ES-I3 (cell line): ENCODE measurements at regions not wholly inside any gene's neighbourhood (a gene's known extent, or its start where the extent isn't known, plus 50 kb on each side); places are given as distances from the start of the nearest gene placed in this dataset.

Experiments used
- H3K36me3 ChIP-seq: 2 replicates; pipeline ENCODE4 v1.6.1; 2013; ENCODE audit warnings: mild to moderate bottlenecking, low read length, control low read depth, moderate library complexity; ENCODE audit not compliant: insufficient read depth
- H3K4me1 ChIP-seq: 2 replicates; pipeline ENCODE4 v1.6.1; 2013; ENCODE audit warnings: mild to moderate bottlenecking, control low read depth, low read length; ENCODE audit not compliant: insufficient read depth
- H3K9ac ChIP-seq: 2 replicates; pipeline ENCODE4 v1.6.1; 2013; ENCODE audit warnings: low read depth, mild to moderate bottlenecking, low read length, moderate library complexity
- H3K9me3 ChIP-seq: 2 replicates; pipeline ENCODE4 v1.6.1; 2013; ENCODE audit warnings: mild to moderate bottlenecking, low read length, moderate library complexity; ENCODE audit not compliant: control insufficient read depth, insufficient read depth

DNA sequence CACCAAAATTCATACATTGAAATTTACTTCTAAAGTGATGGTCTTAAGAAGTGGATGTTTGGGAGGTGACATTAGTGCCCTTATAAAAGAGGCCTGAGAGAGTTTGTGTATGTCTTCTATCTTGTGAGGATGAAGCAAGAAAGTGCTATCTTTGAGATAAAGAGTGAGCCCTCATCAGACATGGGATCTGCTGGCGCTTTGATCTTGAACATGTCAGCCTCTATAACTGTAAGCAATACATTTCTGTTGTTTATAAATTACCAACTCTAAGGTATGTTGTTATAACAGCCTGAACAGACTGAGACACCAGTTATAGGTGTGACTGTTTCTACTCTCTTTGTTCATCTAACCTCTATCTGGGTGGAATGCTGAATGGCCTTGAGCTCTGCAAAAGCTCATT is 54.5 kb upstream of the SETBP1 start:
- Histone ChIP-seq H3K4me1 (peaks cover 23% of the 10 kb centered on the region), H3K9ac (no peak overlapping the region), H3K9me3 (no peaks in the 10 kb centered on the region), H3K36me3 (no peaks in the 10 kb centered on the region)

GRCh38 chr18:44626807-44627206 is 53.9 kb upstream of the SETBP1 start:
- Histone ChIP-seq H3K9me3 (no peaks in the 10 kb centered on the region), H3K36me3 (no peaks in the 10 kb centered on the region), H3K4me1 (peaks cover 23% of the 10 kb centered on the region), H3K9ac (no peak overlapping the region)

DNA sequence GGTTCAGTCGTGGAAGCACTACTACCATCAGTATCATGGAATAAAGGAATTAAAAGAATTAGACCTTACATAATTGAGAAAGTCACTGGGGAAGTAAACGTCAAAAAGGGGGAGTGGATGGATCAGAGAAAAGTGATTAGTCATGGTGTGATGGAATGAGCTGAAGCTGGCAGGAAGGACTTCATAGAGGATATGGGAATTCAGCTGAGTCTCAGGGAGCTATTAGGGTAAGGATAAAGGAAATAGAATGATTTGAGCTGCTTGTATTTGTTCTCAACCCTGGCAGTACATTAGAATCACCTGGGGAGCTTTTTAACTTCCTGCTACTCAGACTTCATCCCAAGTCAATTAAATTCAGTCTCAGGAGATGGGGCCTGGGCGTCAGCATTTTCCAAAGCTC is 53.4 kb upstream of the SETBP1 start:
- Histone ChIP-seq H3K9ac (no peak overlapping the region), H3K4me1 (peaks cover 23% of the 10 kb centered on the region), H3K36me3 (no peaks in the 10 kb centered on the region), H3K9me3 (no peaks in the 10 kb centered on the region)

DNA sequence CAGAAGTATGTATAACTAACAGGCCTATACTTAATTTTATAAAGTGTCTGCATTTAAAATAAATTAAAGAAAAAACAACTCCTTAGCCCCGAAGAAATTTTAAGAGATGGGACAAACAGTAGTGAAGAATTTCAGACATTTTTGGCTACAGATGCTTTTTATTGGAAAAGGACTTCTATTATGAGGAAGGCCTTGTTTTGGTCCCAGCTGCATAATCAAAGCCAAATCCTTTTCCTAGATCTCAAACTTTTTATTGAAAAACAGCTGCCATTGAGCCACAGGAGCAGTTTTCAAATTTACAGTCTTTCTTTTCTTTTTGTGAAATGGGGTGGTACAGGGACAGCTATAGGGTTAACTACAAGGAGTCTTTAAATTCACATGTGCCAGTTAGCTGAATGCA is 51.3 kb upstream of the SETBP1 start:
- H3K9ac ChIP-seq = no peak overlapping the region
- H3K4me1 ChIP-seq = peaks cover 23% of the 10 kb centered on the region
- H3K9me3 ChIP-seq = no peaks in the 10 kb centered on the region
- no peaks in the 10 kb centered on the region for H3K36me3 ChIP-seq

DNA sequence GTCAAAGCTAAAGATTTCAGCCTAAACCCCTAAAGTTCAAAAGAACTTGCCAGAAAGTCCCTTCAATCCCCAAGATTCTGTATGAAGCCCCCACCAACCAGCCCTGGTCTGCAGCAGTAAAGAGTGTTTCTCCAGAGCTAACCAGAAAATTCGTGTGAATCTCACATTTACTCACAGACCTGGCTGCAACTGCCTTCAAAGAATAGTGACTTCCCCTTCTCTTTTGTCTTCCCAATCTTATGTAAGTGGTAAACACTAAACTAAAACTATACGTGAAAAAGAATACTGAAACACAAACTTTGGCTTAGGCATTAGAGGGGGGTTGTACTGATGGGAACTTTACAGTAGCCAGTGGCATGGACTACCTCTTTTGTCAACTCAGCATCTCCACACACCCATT is 50.6 kb upstream of the SETBP1 start:
- no peaks in the 10 kb centered on the region for H3K9me3 ChIP-seq
- no peak overlapping the region for H3K9ac ChIP-seq
- H3K4me1 ChIP-seq = peaks cover 23% of the 10 kb centered on the region
- H3K36me3 ChIP-seq = no peaks in the 10 kb centered on the region
